ENCODE measurements at regions not wholly inside any gene's neighbourhood (a gene's known extent, or its start where the extent isn't known, plus 50 kb on each side); places are given as distances from the start of the nearest gene placed in this dataset.
A peak's percentile ranks its signal among the peaks of the same experiment; 100 is the strongest.

DNA sequence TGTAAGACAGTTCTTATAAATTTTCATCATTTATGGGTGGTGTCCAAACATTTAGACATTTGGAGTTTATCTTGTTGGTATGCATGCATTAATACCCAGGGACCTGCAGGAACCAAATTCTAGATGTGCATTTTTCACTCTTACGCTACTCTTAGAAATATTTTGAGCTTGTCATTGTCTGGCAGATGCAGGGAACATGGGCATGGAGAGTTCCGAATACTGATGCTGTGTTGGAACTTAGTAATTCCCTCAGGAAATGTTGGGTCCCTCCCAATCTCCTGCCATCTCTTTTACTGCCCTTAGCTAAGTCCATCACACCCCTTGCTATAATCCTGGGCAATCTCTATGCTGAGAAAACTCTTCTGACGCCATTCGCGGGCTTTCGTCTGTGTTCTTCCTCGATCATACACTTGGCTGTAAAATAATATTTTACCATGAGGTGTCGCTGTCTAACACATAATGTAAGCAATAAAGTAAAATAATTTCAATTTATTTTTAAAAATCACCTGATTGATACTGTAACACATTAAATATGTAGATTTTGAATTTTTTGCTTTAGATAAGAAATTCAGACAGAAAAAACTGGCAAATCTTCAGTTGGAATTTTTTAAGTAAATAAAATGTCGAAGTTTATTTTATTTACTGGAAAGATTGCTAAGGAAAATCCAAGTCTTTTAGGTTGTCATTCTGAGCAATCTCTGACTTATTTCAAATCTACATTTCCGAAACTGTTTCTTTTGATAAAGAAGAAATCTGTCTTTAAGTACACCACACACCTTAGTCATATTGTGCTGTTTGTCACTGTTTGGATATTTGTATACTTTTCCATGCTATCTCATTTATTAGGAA lies 304.1 kb upstream of the SSTR1 start:
- intact Hi-C loops (cut with micrococcal nuclease): loop anchor here (1.0 to 5.0 kb wide), 6 partner anchors 294 to 1111 kb away; partner anchors contain the start of gene CLEC14A
- ChIA-PET POLR2A (no interaction called here), CTCF (interaction anchor here (0.6 to 3.1 kb wide), 39 partner anchors 8 to 1465 kb away, joined by 3 to 27 read pairs (median 4); partner anchors contain the start of gene CLEC14A)
- H3K4me2 ChIP-seq (ENCODE audit: insufficient read depth, low read length): peak overlapping the region; percentile 72
- H4K20me1 ChIP-seq (replicated peaks; ENCODE audit: control insufficient read depth, extremely low read depth, insufficient read depth, low read length): peaks cover 2% of the 10 kb centered on the region
- H3K27me3 ChIP-seq (ENCODE audit: control insufficient read depth in 2 of 2, insufficient read depth in 2 of 2, low read length in 2 of 2): peaks cover 22 to 23% of the 10 kb centered on the region in 2 experiments
- no TSS peak for BruUV-seq (replicated peaks)
- TF ChIP-seq GATA2 (IDR thresholded peaks at IDR 0.05; ENCODE audit: insufficient read depth, insufficient read length, low read depth, low read length) (no peak), EZH2 (IDR thresholded peaks at IDR 0.05; ENCODE audit: borderline replicate concordance, low read depth, low read length, severe bottlenecking) (no peak), MYC (IDR thresholded peaks at IDR 0.05; ENCODE audit: low read depth, low read length) (no peak)
- TF ChIP-seq, protein P1, sequence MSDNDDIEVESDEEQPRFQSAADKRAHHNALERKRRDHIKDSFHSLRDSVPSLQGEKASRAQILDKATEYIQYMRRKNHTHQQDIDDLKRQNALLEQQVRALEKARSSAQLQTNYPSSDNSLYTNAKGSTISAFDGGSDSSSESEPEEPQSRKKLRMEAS (IDR thresholded peaks at IDR 0.05; ENCODE audit: insufficient read depth, insufficient read length): no peak
- TF ChIP-seq, protein P2, sequence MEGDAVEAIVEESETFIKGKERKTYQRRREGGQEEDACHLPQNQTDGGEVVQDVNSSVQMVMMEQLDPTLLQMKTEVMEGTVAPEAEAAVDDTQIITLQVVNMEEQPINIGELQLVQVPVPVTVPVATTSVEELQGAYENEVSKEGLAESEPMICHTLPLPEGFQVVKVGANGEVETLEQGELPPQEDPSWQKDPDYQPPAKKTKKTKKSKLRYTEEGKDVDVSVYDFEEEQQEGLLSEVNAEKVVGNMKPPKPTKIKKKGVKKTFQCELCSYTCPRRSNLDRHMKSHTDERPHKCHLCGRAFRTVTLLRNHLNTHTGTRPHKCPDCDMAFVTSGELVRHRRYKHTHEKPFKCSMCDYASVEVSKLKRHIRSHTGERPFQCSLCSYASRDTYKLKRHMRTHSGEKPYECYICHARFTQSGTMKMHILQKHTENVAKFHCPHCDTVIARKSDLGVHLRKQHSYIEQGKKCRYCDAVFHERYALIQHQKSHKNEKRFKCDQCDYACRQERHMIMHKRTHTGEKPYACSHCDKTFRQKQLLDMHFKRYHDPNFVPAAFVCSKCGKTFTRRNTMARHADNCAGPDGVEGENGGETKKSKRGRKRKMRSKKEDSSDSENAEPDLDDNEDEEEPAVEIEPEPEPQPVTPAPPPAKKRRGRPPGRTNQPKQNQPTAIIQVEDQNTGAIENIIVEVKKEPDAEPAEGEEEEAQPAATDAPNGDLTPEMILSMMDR (IDR thresholded peaks at IDR 0.05; ENCODE audit: extremely low read depth in 1 of 2, insufficient read depth in 1 of 2, low read depth in 1 of 2, low read length in 2 of 2): peak; percentile 33 to 45
- peak overlapping the region; percentile 91 for H2AFZ ChIP-seq (ENCODE audit: low read depth, low read length)
- no peak overlapping the region for H3K9ac ChIP-seq (replicated peaks; ENCODE audit: extremely low read depth, insufficient read depth, low read length)
- no peaks in the 10 kb centered on the region for H3K9me3 ChIP-seq (replicated peaks; ENCODE audit: control insufficient read depth, insufficient read depth, low read length)
- no peaks in the 10 kb centered on the region for H3K36me3 ChIP-seq (ENCODE audit: control insufficient read depth in 2 of 2, extremely low read depth in 1 of 2, insufficient read depth in 2 of 2, low read length in 2 of 2)
- FAIRE-seq: peak; percentile 72
- H3K4me1 ChIP-seq (ENCODE audit: control insufficient read depth, extremely low read depth, insufficient read depth, low read length): peaks cover 3% of the 10 kb centered on the region
- dilution Hi-C loops (cut with MboI; ENCODE audit: extremely low pct_ligation_motif_present, low sequenced_read_pairs): no loop called here
- no peak overlapping the region for H3K27ac ChIP-seq (ENCODE audit: insufficient read depth, low read depth, low read length)
- peak; percentile 64 for DNase-seq (ENCODE audit: low read depth, low spot score)
- no peak overlapping the region for H3K4me3 ChIP-seq (replicated peaks in 1 of 3; ENCODE audit: insufficient read depth in 1 of 3, low read depth in 1 of 3, low read length in 3 of 3)
- no peaks in the 10 kb centered on the region for H3K79me2 ChIP-seq (ENCODE audit: control insufficient read depth, insufficient read depth, low read length)
- no peaks in the 10 kb centered on the region for H3K9me1 ChIP-seq (replicated peaks; ENCODE audit: control insufficient read depth, extremely low read depth, insufficient read depth, low read length)
